WERI-Rb-1 (cell line): ENCODE measurements at regions not wholly inside any gene's neighbourhood (a gene's known extent, or its start where the extent isn't known, plus 50 kb on each side); places are given as distances from the start of the nearest gene placed in this dataset.
"Not testable (repeated sequence)": the region's sequence is repeated elsewhere in the genome, so short reads cannot be mapped to it uniquely, and the experiment has no call there.

Experiments used
- DNase-seq: peaks from one replicate; pipeline ENCODE4 v3.0.0-alpha.2; 2020
- H3K27ac ChIP-seq: fragments of 250-450 bp; sonication (Bioruptor Pico); 2 replicates; pipeline ENCODE4 v1.5.1; 2020; ENCODE audit warnings: mild to moderate bottlenecking, moderate library complexity
- H3K27me3 ChIP-seq: fragments of 250-450 bp; sonication (Bioruptor Pico); 2 replicates; pipeline ENCODE4 v1.5.1; 2021; ENCODE audit warnings: mild to moderate bottlenecking, low read depth, moderate library complexity; ENCODE audit not compliant: insufficient read depth, severe bottlenecking
- H3K36me3 ChIP-seq: fragments of 250-450 bp; sonication (Bioruptor Pico); 2 replicates; pipeline ENCODE4 v1.5.1; 2020; ENCODE audit warnings: mild to moderate bottlenecking, moderate library complexity
- H3K4me3 ChIP-seq: 2 replicates; pipeline ENCODE4 v1.5.1; 2011; ENCODE audit warnings: low read depth, mild to moderate bottlenecking, control low read depth, low read length
- H3K9me3 ChIP-seq: fragments of 250-450 bp; sonication (Bioruptor Pico); 2 replicates; pipeline ENCODE4 v1.5.1; 2021; ENCODE audit warnings: mild to moderate bottlenecking, moderate library complexity; ENCODE audit not compliant: severe bottlenecking
- TF ChIP-seq, protein P1 (sequence below): IDR thresholded peaks from 2 replicates; pipeline ENCODE4 v1.5.1; 2011; ENCODE audit warnings: low read depth, mild to moderate bottlenecking, control low read depth, inconsistent platforms, low read length

GRCh38 chr5:25707093-25707492 lies 1062.3 kb upstream of the CDH10 start:
- TF ChIP-seq, protein P1, sequence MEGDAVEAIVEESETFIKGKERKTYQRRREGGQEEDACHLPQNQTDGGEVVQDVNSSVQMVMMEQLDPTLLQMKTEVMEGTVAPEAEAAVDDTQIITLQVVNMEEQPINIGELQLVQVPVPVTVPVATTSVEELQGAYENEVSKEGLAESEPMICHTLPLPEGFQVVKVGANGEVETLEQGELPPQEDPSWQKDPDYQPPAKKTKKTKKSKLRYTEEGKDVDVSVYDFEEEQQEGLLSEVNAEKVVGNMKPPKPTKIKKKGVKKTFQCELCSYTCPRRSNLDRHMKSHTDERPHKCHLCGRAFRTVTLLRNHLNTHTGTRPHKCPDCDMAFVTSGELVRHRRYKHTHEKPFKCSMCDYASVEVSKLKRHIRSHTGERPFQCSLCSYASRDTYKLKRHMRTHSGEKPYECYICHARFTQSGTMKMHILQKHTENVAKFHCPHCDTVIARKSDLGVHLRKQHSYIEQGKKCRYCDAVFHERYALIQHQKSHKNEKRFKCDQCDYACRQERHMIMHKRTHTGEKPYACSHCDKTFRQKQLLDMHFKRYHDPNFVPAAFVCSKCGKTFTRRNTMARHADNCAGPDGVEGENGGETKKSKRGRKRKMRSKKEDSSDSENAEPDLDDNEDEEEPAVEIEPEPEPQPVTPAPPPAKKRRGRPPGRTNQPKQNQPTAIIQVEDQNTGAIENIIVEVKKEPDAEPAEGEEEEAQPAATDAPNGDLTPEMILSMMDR = no peak
- no peak for DNase-seq

GRCh38 chr5:25701936-25702335 lies 1057.2 kb upstream of the CDH10 start:
- no peaks in the 10 kb centered on the region for H3K9me3 ChIP-seq
- TF ChIP-seq, protein P1 = no peak
- H3K27ac ChIP-seq = no peak overlapping the region
- H3K4me3 ChIP-seq = no peak overlapping the region
- no peaks in the 10 kb centered on the region for H3K36me3 ChIP-seq
- H3K27me3 ChIP-seq = no peaks in the 10 kb centered on the region
- no peak for DNase-seq

More at GRCh38 chr5:25707093-25707492, 1062.3 kb upstream of the CDH10 start:
- Histone ChIP-seq H3K9me3 (no peaks in the 10 kb centered on the region), H3K4me3 (no peak overlapping the region), H3K27me3 (no peaks in the 10 kb centered on the region), H3K27ac (no peak overlapping the region), H3K36me3 (no peaks in the 10 kb centered on the region)

DNA sequence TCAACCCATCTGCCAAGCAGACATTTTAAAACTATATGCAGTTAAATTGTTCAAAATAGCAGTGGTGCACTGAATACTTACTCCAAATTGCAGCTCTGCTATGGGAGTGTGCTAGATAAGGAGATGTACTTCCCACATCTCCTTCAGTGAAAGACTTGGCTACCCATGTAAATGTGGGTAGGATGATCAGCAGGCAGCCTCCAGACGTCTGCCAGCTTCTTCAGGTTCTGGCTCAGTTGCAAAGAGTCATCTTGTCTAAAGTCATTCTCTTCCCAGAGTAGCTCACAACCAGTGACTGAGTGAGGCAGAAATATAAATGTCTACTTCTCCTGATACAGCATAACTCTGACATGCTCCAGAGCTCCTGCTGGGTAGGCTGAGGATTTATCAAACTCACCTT lies 1050.0 kb upstream of the CDH10 start:
- TF ChIP-seq, protein P1 = no peak
- H3K27me3 ChIP-seq = no peaks in the 10 kb centered on the region
- no peak overlapping the region for H3K4me3 ChIP-seq
- H3K36me3 ChIP-seq = no peaks in the 10 kb centered on the region
- H3K9me3 ChIP-seq = no peaks in the 10 kb centered on the region
- no peak overlapping the region for H3K27ac ChIP-seq
- DNase-seq = no peak

DNA sequence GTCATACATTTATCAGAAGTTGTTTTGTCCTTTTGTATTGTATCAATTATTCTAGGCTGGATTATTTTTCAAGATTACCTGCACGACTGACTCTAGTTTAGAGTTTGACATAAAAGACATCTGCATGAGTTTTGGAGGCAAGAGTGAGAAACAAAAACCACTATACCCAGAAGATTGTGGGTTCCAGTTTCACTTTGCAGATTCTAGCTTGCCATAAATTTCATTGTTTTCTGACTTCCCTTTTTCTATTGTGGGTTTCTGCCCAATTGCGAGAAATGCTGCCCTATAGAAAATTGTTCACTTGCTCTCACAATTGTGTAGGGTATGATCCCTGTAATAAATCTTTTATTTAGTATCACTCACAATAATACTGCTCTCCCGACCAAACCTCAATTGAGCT lies 1043.4 kb upstream of the CDH10 start:
- Histone ChIP-seq H3K27ac (no peak overlapping the region), H3K4me3 (no peak overlapping the region), H3K36me3 (no peaks in the 10 kb centered on the region), H3K9me3 (no peaks in the 10 kb centered on the region), H3K27me3 (no peaks in the 10 kb centered on the region)
- no peak for DNase-seq
- TF ChIP-seq, protein P1 = no peak

DNA sequence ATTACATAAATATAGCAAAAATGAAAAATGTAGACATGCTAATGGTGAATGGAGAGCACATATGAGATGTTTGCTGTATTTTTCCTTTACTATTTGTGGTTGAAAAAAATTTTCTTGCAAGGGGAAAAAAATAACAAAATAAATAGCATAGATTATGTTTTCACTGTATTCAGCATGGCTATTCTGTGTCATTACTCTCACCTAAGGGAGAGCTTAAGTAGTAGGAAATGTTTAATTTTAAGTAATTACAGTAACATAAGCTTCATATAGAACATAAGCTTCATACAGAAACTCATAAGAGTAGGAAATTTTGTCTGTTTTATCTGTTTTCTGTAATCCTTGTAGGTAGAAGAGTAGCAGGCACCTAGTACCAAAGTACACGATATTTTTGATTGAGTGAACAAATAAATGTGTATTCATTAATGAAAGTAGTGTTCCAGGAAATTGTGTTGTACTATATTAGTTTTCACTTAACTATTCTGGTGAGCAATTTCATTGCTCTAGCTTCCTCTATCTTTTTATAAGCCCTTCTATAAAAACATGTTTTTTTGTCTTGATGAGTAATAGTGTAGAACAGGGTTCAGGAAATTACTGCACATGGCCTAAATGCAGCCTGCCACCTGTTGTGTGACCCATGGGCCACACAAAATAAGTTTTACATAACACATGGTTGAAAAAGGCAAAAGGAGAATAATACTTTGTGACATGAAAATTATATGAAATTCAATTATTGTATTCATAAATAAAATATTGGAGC lies 1025.0 kb upstream of the CDH10 start:
- no peaks in the 10 kb centered on the region for H3K9me3 ChIP-seq
- no peak for DNase-seq
- no peak overlapping the region for H3K4me3 ChIP-seq
- no peaks in the 10 kb centered on the region for H3K27me3 ChIP-seq
- no peaks in the 10 kb centered on the region for H3K36me3 ChIP-seq
- no peak overlapping the region for H3K27ac ChIP-seq
- TF ChIP-seq, protein P1 = no peak

GRCh38 chr5:25662610-25663009 lies 1017.8 kb upstream of the CDH10 start:
- no peaks in the 10 kb centered on the region for H3K36me3 ChIP-seq
- no peak overlapping the region for H3K4me3 ChIP-seq
- H3K27me3 ChIP-seq = no peaks in the 10 kb centered on the region
- DNase-seq = no peak
- peaks cover 4% of the 10 kb centered on the region for H3K9me3 ChIP-seq
- TF ChIP-seq, protein P1 = no peak
- H3K27ac ChIP-seq = no peak overlapping the region

GRCh38 chr5:25650316-25650715 lies 1005.5 kb upstream of the CDH10 start:
- H3K4me3 ChIP-seq, H3K9me3 ChIP-seq, H3K36me3 ChIP-seq, H3K27me3 ChIP-seq, H3K27ac ChIP-seq, DNase-seq: not testable (repeated sequence)
